Left cardiac atrium (tissue), 4 donors: ENCODE measurements at regions not wholly inside any gene's neighbourhood (a gene's known extent, or its start where the extent isn't known, plus 50 kb on each side); places are given as distances from the start of the nearest gene placed in this dataset.
A peak's percentile ranks its signal among the peaks of the same experiment; 100 is the strongest.
"Not testable (repeated sequence)": the region's sequence is repeated elsewhere in the genome, so short reads cannot be mapped to it uniquely, and the experiment has no call there.

Experiments
- ATAC-seq, 2 donors: fragments of 200-7000 bp; cut with Tn5 transposase; one replicate each; pipeline ENCODE4 v1.9.1; 2020; ENCODE audit warnings: mild to moderate bottlenecking in 2 of 2, moderate library complexity in 2 of 2
- DNase-seq: peaks from one replicate; pipeline ENCODE4 v3.0.0-alpha.2; 2020
- intact Hi-C, 2 donors: fragments of 100-400 bp; cut with DNase I; formaldehyde crosslinking; loops; one replicate each; pipeline versions ENCODE4 v1.14.1 to v1.15.1; 2022 to 2023
- donor health status: DM: no; HTN: yes; CAD: no.
- donor health status: DM: no; HTN: yes; CAD: no; lungs with severe emphysema.
- donor health status: DM: yes; HTN: yes; CAD: no.
- donor health status: Dilated cardiomyopathy.

- no peak for DNase-seq
- ATAC-seq: no peak
- intact Hi-C loops: no loop called here
These were observed 141.4 kb upstream of the SGCG start for GRCh38 chr13:23039266-23039935.

GRCh38 chr13:23042181-23042580, 138.6 kb upstream of the SGCG start:
- DNase-seq: no peak
- ATAC-seq: no peak
- intact Hi-C loops: no loop called here

- intact Hi-C loops: no loop called here
- DNase-seq: no peak
- ATAC-seq: no peak
These were observed 135.9 kb upstream of the SGCG start for GRCh38 chr13:23044906-23045305.

GRCh38 chr13:23050126-23050525, 130.7 kb upstream of the SGCG start:
- intact Hi-C loops: no loop called here
- ATAC-seq (no peak), DNase-seq (no peak)

- ATAC-seq, DNase-seq, intact Hi-C loops: not testable (repeated sequence)
These were observed 127.1 kb upstream of the SGCG start for GRCh38 chr13:23053711-23054110.

- no peak for ATAC-seq
- intact Hi-C loops: no loop called here
- DNase-seq: no peak
These were observed 121.6 kb upstream of the SGCG start for GRCh38 chr13:23059173-23059572.

GRCh38 chr13:23060959-23061358, 119.8 kb upstream of the SGCG start:
- intact Hi-C loops: no loop called here
- ATAC-seq: no peak
- no peak for DNase-seq

GRCh38 chr13:23067129-23067528, 113.7 kb upstream of the SGCG start:
- intact Hi-C loops: no loop called here
- no peak for ATAC-seq
- no peak for DNase-seq

- ATAC-seq: peak in 1 of 2 donors; percentile 77
These were observed 111.2 kb upstream of the SGCG start for GRCh38 chr13:23069566-23069965.

GRCh38 chr13:23074075-23074828, 106.5 kb upstream of the SGCG start:
- intact Hi-C loops: no loop called here
- no peak for DNase-seq
- ATAC-seq: peak in 1 of 2 donors; percentile 81

More at GRCh38 chr13:23069566-23069965, 111.2 kb upstream of the SGCG start:
- no peak for DNase-seq
- intact Hi-C loops: no loop called here

- no peak for ATAC-seq
- no peak for DNase-seq
- intact Hi-C loops: no loop called here
These were observed 99.6 kb upstream of the SGCG start for GRCh38 chr13:23081220-23081619.

- ATAC-seq (no peak), DNase-seq (no peak)
- intact Hi-C loops: no loop called here
These were observed 98.9 kb upstream of the SGCG start for GRCh38 chr13:23081901-23082300.

- peak in 1 of 2 donors; percentile 53 for ATAC-seq
- intact Hi-C loops: no loop called here
- DNase-seq: no peak
These were observed 93.7 kb upstream of the SGCG start for GRCh38 chr13:23086968-23087623.

- intact Hi-C loops: no loop called here
- no peak for ATAC-seq
These were observed 92.9 kb upstream of the SGCG start for GRCh38 chr13:23087880-23088279.

GRCh38 chr13:23098161-23098907, 82.4 kb upstream of the SGCG start:
- ATAC-seq: no peak
- no peak for DNase-seq
- intact Hi-C loops: no loop called here

More at GRCh38 chr13:23087880-23088279, 92.9 kb upstream of the SGCG start:
- no peak for DNase-seq

- ATAC-seq: no peak
- intact Hi-C loops: no loop called here
These were observed 75.7 kb upstream of the SGCG start for GRCh38 chr13:23105051-23105450.

GRCh38 chr13:23107665-23108064, 73.1 kb upstream of the SGCG start:
- intact Hi-C loops: no loop called here
- ATAC-seq (no peak), DNase-seq (no peak)

More at GRCh38 chr13:23105051-23105450, 75.7 kb upstream of the SGCG start:
- DNase-seq: no peak

GRCh38 chr13:23119131-23119530, 61.6 kb upstream of the SGCG start:
- DNase-seq (no peak), ATAC-seq (no peak)
- intact Hi-C loops: no loop called here

GRCh38 chr13:23127540-23127939, 53.2 kb upstream of the SGCG start:
- DNase-seq, ATAC-seq, intact Hi-C loops: not testable (repeated sequence)

- ATAC-seq (no peak), DNase-seq (no peak)
- intact Hi-C loops: no loop called here
These were observed 51.4 kb upstream of the SGCG start for GRCh38 chr13:23129331-23129730.
